ENCODE measurements at regions not wholly inside any gene's neighbourhood (a gene's known extent, or its start where the extent isn't known, plus 50 kb on each side); places are given as distances from the start of the nearest gene placed in this dataset.

- Histone ChIP-seq H3K27ac (ENCODE audit: insufficient read depth, low read depth, low read length) (no peak overlapping the region), H3K27me3 (ENCODE audit: control insufficient read depth in 2 of 2, insufficient read depth in 2 of 2, low read length in 2 of 2) (no peaks in the 10 kb centered on the region), H3K4me2 (ENCODE audit: insufficient read depth, low read length) (no peak overlapping the region), H3K36me3 (ENCODE audit: control insufficient read depth in 2 of 2, extremely low read depth in 1 of 2, insufficient read depth in 2 of 2, low read length in 2 of 2) (no peaks in the 10 kb centered on the region), H3K9me1 (replicated peaks; ENCODE audit: control insufficient read depth, extremely low read depth, insufficient read depth, low read length) (no peaks in the 10 kb centered on the region), H3K9me3 (replicated peaks; ENCODE audit: control insufficient read depth, insufficient read depth, low read length) (no peaks in the 10 kb centered on the region), H3K4me1 (ENCODE audit: control insufficient read depth, extremely low read depth, insufficient read depth, low read length) (no peaks in the 10 kb centered on the region), H2AFZ (ENCODE audit: low read depth, low read length) (no peak overlapping the region), H4K20me1 (replicated peaks; ENCODE audit: control insufficient read depth, extremely low read depth, insufficient read depth, low read length) (no peaks in the 10 kb centered on the region), H3K4me3 (replicated peaks in 1 of 3; ENCODE audit: insufficient read depth in 1 of 3, low read depth in 1 of 3, low read length in 3 of 3) (no peak overlapping the region), H3K9ac (replicated peaks; ENCODE audit: extremely low read depth, insufficient read depth, low read length) (no peak overlapping the region), H3K79me2 (ENCODE audit: control insufficient read depth, insufficient read depth, low read length) (no peaks in the 10 kb centered on the region)
- FAIRE-seq (peak; percentile 58), DNase-seq (ENCODE audit: low read depth, low spot score) (peak; percentile 45)
- intact Hi-C loops (cut with micrococcal nuclease) (loop anchor here (10.0 kb wide), 1 partner anchor 1893 kb away; no protein-coding TSS in a partner anchor), dilution Hi-C loops (cut with MboI; ENCODE audit: extremely low pct_ligation_motif_present, low sequenced_read_pairs) (no loop called here)
- POLR2A ChIA-PET: no interaction called here
- no TSS peak for BruUV-seq (replicated peaks)
- CTCF ChIA-PET: interaction anchor here (0.7 to 1.0 kb wide), 2 partner anchors 1762 to 1893 kb away, joined by 3 to 6 read pairs; no protein-coding TSS in a partner anchor
- TF ChIP-seq POLR2AphosphoS5 (IDR thresholded peaks at IDR 0.05; ENCODE audit: insufficient read depth, low read depth, low read length): no peak
- TF ChIP-seq MAX (IDR thresholded peaks at IDR 0.05; ENCODE audit: insufficient read depth, insufficient read length): no peak
- TF ChIP-seq CTCF (IDR thresholded peaks at IDR 0.05; ENCODE audit: extremely low read depth in 1 of 2, insufficient read depth in 1 of 2, low read depth in 1 of 2, low read length in 2 of 2): peak; percentile 27 to 47
- no peak for TF ChIP-seq GATA2 (IDR thresholded peaks at IDR 0.05; ENCODE audit: insufficient read depth, insufficient read length, low read depth, low read length)
- no peak for TF ChIP-seq FOS (IDR thresholded peaks at IDR 0.05; ENCODE audit: borderline replicate concordance, insufficient read depth, low read length)
- no peak for TF ChIP-seq JUN (IDR thresholded peaks at IDR 0.05; ENCODE audit: borderline replicate concordance, insufficient read depth, insufficient read length, low read depth)
- TF ChIP-seq POLR2A (IDR thresholded peaks at IDR 0.05; ENCODE audit: low read depth, low read length): no peak
These were observed 1952.6 kb downstream of the MAT2B start for GRCh38 chr5:165457859-165458481.

Measured in endothelial cell of umbilical vein (primary cell).